Activated CD4-positive, alpha-beta T cell treated with anti-CD3 and anti-CD28 coated beads for 1 hour (primary cell): ENCODE measurements at regions not wholly inside any gene's neighbourhood (a gene's known extent, or its start where the extent isn't known, plus 50 kb on each side); places are given as distances from the start of the nearest gene placed in this dataset.

Source experiments
- DNase-seq: peaks from one replicate; pipeline ENCODE4 v3.0.0-alpha.2; 2020

GRCh38 chr11:19460718-19461405 lies 220.1 kb upstream of the E2F8 start:
- DNase-seq = no peak

- DNase-seq = no peak
Measured at GRCh38 chr11:19459240-19459639, 218.5 kb upstream of the E2F8 start.

- DNase-seq = no peak
Measured at GRCh38 chr11:19458721-19459120, 218.0 kb upstream of the E2F8 start.

GRCh38 chr11:19458231-19458630 lies 217.5 kb upstream of the E2F8 start:
- no peak for DNase-seq

- no peak for DNase-seq
Measured at GRCh38 chr11:19455731-19456130, 215.0 kb upstream of the E2F8 start.

- DNase-seq = no peak
Measured at GRCh38 chr11:19453651-19454257, 213.0 kb upstream of the E2F8 start.

- DNase-seq = no peak
Measured at GRCh38 chr11:19451609-19452008, 210.9 kb upstream of the E2F8 start.

GRCh38 chr11:19450282-19450681 lies 209.5 kb upstream of the E2F8 start:
- no peak for DNase-seq

- DNase-seq = no peak
Measured at GRCh38 chr11:19448651-19449050, 207.9 kb upstream of the E2F8 start.

GRCh38 chr11:19447150-19447566 lies 206.4 kb upstream of the E2F8 start:
- no peak for DNase-seq

- no peak for DNase-seq
Measured at GRCh38 chr11:19445771-19446170, 205.0 kb upstream of the E2F8 start.

- DNase-seq = no peak
Measured at GRCh38 chr11:19444231-19444630, 203.5 kb upstream of the E2F8 start.

GRCh38 chr11:19442554-19442910 lies 201.8 kb upstream of the E2F8 start:
- no peak for DNase-seq

- DNase-seq = no peak
Measured at GRCh38 chr11:19441752-19442553, 201.2 kb upstream of the E2F8 start.

GRCh38 chr11:19441288-19441687 lies 200.5 kb upstream of the E2F8 start:
- no peak for DNase-seq

GRCh38 chr11:19437760-19438159 lies 197.0 kb upstream of the E2F8 start:
- DNase-seq = no peak

- DNase-seq = no peak
Measured at GRCh38 chr11:19436932-19437331, 196.2 kb upstream of the E2F8 start.

- no peak for DNase-seq
Measured at GRCh38 chr11:19435306-19435989, 194.7 kb upstream of the E2F8 start.

GRCh38 chr11:19433791-19434190 lies 193.0 kb upstream of the E2F8 start:
- no peak for DNase-seq

- DNase-seq = no peak
Measured at GRCh38 chr11:19433367-19433766, 192.6 kb upstream of the E2F8 start.

GRCh38 chr11:19432370-19433061 lies 191.8 kb upstream of the E2F8 start:
- DNase-seq = no peak

- DNase-seq = no peak
Measured at GRCh38 chr11:19430754-19431398, 190.1 kb upstream of the E2F8 start.
